Heart left ventricle (tissue), 16 donors: ENCODE measurements at regions not wholly inside any gene's neighbourhood (a gene's known extent, or its start where the extent isn't known, plus 50 kb on each side); places are given as distances from the start of the nearest gene placed in this dataset.

Source experiments
- ATAC-seq, 4 donors: fragments of 200-7000 bp; cut with Tn5 transposase; one replicate each; pipeline ENCODE4 v1.9.1; 2020 to 2022; ENCODE audit warnings: moderate library complexity in 4 of 4, mild to moderate bottlenecking in 3 of 4, moderate number of reproducible peaks in 1 of 4
- DNase-seq, 5 donors: peaks; one replicate each; pipeline ENCODE4 v3.0.0-alpha.2; 2020
- H3K27ac ChIP-seq, 12 donors: fragments of 200-600 bp; sonication (generic) in 4 of 12; one replicate each; pipeline versions ENCODE4 v1.5.0 to v1.8.0; 2016 to 2022; ENCODE audit warnings: mild to moderate bottlenecking in 2 of 12
- H3K27me3 ChIP-seq, 9 donors: fragments of 200-600 bp; sonication (generic) in 2 of 9; one replicate each; pipeline versions ENCODE4 v1.5.1 to v1.8.0; 2016 to 2022; ENCODE audit warnings: mild to moderate bottlenecking in 3 of 9
- H3K36me3 ChIP-seq, 9 donors: fragments of 200-600 bp; sonication (generic) in 2 of 9; one replicate each; pipeline versions ENCODE4 v1.5.0 to v1.8.0; 2018 to 2022; ENCODE audit warnings: mild to moderate bottlenecking in 2 of 9
- H3K4me1 ChIP-seq, 12 donors: fragments of 200-600 bp; sonication (generic) in 4 of 12; one replicate each; pipeline versions ENCODE4 v1.5.0 to v1.8.0; 2016 to 2022; ENCODE audit warnings: mild to moderate bottlenecking in 3 of 12
- H3K4me3 ChIP-seq, 12 donors: fragments of 200-600 bp; sonication (generic) in 4 of 12; one replicate each; pipeline versions ENCODE4 v1.5.0 to v1.8.0; 2017 to 2022; ENCODE audit warnings: mild to moderate bottlenecking in 9 of 12, moderate library complexity in 4 of 12
- H3K9me3 ChIP-seq, 12 donors: fragments of 200-600 bp; sonication (generic) in 4 of 12; one replicate each; pipeline versions ENCODE4 v1.5.0 to v1.8.0; 2016 to 2022; ENCODE audit warnings: mild to moderate bottlenecking in 1 of 12
- CTCF ChIP-seq, 12 donors: fragments of 200-600 bp; sonication (generic) in 4 of 12; IDR thresholded peaks; one replicate each; pipeline versions ENCODE4 v1.5.0 to v1.8.0; 2018 to 2022; ENCODE audit warnings: antibody characterized with exemption in 12 of 12, mild to moderate bottlenecking in 5 of 12
- POLR2A ChIP-seq, 2 donors: fragments of 450-650 bp; IDR thresholded peaks; one replicate each; pipeline ENCODE4 v1.6.1; 2017; ENCODE audit warnings: antibody characterized with exemption in 2 of 2, mild to moderate bottlenecking in 2 of 2, moderate library complexity in 2 of 2
- WGBS, 4 donors: extraction: QIAGEN DNeasy Blood & Tissue Kit in 2 of 4; methylation state at CpG; one replicate each; pipeline versions ENCODE4 v1.1.5 to v1.1.7; 2013 to 2018; 5-methylcytosine and 5-hydroxymethylcytosine counted together
- intact Hi-C, 10 donors: fragments of 100-400 bp; cut with DNase I; formaldehyde crosslinking; loops; one replicate each; pipeline versions ENCODE4 v1.11.1 to v1.14.2; 2022
- donor health status: ischemic (EF 13 %, LVEDD 7.1; RV severe dilation, severe dysfunction).
- donor health status: healthy with polysubstance abuse.
- donor health status: DM: no; HTN: yes; CAD: no.
- donor health status: DM: no; HTN: no; CAD: no.
- donor health status: ischemic (EF 25% LVEDD 6.9; RV normal size, moderate dysfunction).
- donor health status: ischemic (EF 25% LVEDD 5.7; RV mildly dilated, moderate dysfunction).
- donor health status: healthy.
- donor health status: DM: yes; HTN: yes; CAD: no.
- donor health status: ischemic (EF 35%, LVEDD 5.7; RV mildly dilated, moderate dysfunction).
- donor health status: nonischemic (EF 11% LVEDD 7.7; RV severe dilation, severe dysfunction).
- donor health status: DM: yes; HTN: yes; CAD: no.
- donor health status: PGD.
- donor health status: ischemic (EF 29% LVEDD 5.4; RV normal size, mild dysfunction).
- donor health status: nonischemic (EF 23%, LVEDD 6.1; RV moderate dilation, normal function).

- Histone ChIP-seq H3K27me3 (no peaks in the 10 kb centered on the region), H3K4me1 (peaks cover 0 to 13% (median 0%) of the 10 kb centered on the region in 12 donors), H3K27ac (no peak overlapping the region), H3K9me3 (no peaks in the 10 kb centered on the region), H3K4me3 (no peak overlapping the region), H3K36me3 (no peaks in the 10 kb centered on the region)
- TF ChIP-seq POLR2A (IDR thresholded peaks at IDR 0.05): no peak
- TF ChIP-seq CTCF (IDR thresholded peaks at IDR 0.05): no peak
- no peak for DNase-seq
- no peak for ATAC-seq
- intact Hi-C loops: no loop called here
- 0 to 70% (median 56%) methylated on average over 1 of the region's 1 CpG for WGBS, 4 donors
These were observed 105.3 kb downstream of the PPP1R3A start for GRCh38 chr7:113813471-113813870.

DNA sequence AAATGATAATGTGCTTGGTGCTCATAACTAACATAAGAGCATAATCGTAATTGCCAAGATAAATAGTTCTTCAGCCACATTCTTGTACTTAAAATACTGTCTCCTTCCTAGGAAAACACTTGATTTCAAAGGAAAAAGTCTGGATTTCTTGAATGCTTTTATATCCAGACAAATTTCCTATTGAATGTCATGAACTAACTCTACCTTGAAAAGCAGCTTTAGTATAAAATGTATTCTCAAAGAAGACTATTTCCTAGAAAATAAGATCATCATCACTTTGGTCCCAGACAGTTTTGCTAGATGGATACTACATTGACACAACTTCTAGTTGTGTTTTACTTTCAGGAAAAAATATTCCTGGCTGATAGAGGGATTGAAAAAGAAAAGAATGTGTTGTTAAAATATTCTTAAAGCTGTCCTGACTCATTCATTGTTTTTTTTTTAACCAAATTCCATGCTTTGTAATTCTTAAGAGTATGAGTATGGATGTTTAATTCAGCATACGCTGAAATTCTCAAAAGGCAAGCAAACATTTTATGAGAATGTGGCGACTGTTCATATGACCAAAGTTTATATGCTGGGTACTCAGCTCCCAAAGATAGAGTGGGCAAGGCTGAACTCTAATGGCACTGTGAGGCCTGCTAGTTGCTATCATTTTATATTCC, 106.1 kb downstream of the PPP1R3A start:
- H3K4me3 ChIP-seq: no peak overlapping the region
- H3K9me3 ChIP-seq: no peaks in the 10 kb centered on the region
- peaks cover 0 to 6% (median 0%) of the 10 kb centered on the region in 12 donors for H3K4me1 ChIP-seq
- no peak for DNase-seq
- intact Hi-C loops: no loop called here
- no peaks in the 10 kb centered on the region for H3K27me3 ChIP-seq
- H3K27ac ChIP-seq: no peak overlapping the region
- no peak for TF ChIP-seq POLR2A (IDR thresholded peaks at IDR 0.05)
- no peak for TF ChIP-seq CTCF (IDR thresholded peaks at IDR 0.05)
- no peak for ATAC-seq
- WGBS, 4 donors: 62 to 75% (median 70%) methylated on average over 3 of the region's 3 CpGs
- no peaks in the 10 kb centered on the region for H3K36me3 ChIP-seq

- Histone ChIP-seq H3K4me3 (no peak overlapping the region), H3K27me3 (no peaks in the 10 kb centered on the region), H3K36me3 (no peaks in the 10 kb centered on the region), H3K4me1 (peaks cover 0 to 6% (median 0%) of the 10 kb centered on the region in 12 donors), H3K27ac (no peak overlapping the region), H3K9me3 (no peaks in the 10 kb centered on the region)
- no peak for DNase-seq
- no peak for ATAC-seq
- TF ChIP-seq CTCF (IDR thresholded peaks at IDR 0.05): no peak
- TF ChIP-seq POLR2A (IDR thresholded peaks at IDR 0.05): no peak
- 71 to 87% (median 82%) methylated on average over 1 of the region's 1 CpG for WGBS, 4 donors
- intact Hi-C loops: no loop called here
These were observed 108.6 kb downstream of the PPP1R3A start for GRCh38 chr7:113810080-113810744.

DNA sequence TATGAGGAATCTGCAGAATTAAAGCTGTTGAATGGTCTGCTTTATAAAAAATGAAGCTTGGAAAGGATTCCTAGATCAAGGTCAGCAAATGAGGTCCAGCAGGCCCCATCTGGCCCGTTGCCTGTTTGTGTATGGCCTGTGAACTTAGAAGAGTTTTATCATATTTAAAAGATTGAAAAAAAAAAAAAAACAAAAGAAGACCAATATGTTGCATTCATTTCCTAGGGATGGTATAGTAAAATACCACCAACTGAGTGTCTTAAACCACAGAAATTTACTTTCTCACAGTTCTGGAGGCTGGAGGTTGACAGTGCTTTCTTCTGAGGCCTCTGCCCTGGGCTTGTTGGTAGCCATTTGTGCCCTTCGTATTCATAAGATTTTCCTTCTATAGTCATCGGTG, 109.2 kb downstream of the PPP1R3A start:
- H3K27me3 ChIP-seq: no peaks in the 10 kb centered on the region
- 70 to 81% (median 75%) methylated on average over 3 of the region's 3 CpGs for WGBS, 4 donors
- no peak for TF ChIP-seq CTCF (IDR thresholded peaks at IDR 0.05)
- no peak for TF ChIP-seq POLR2A (IDR thresholded peaks at IDR 0.05)
- DNase-seq (no peak), ATAC-seq (no peak)
- no peak overlapping the region for H3K27ac ChIP-seq
- no peaks in the 10 kb centered on the region for H3K36me3 ChIP-seq
- no peaks in the 10 kb centered on the region for H3K9me3 ChIP-seq
- no peak overlapping the region for H3K4me3 ChIP-seq
- intact Hi-C loops: no loop called here
- H3K4me1 ChIP-seq: peaks cover 0 to 6% (median 0%) of the 10 kb centered on the region in 12 donors
